ENCODE measurements at regions not wholly inside any gene's neighbourhood (a gene's known extent, or its start where the extent isn't known, plus 50 kb on each side); places are given as distances from the start of the nearest gene placed in this dataset.

DNA sequence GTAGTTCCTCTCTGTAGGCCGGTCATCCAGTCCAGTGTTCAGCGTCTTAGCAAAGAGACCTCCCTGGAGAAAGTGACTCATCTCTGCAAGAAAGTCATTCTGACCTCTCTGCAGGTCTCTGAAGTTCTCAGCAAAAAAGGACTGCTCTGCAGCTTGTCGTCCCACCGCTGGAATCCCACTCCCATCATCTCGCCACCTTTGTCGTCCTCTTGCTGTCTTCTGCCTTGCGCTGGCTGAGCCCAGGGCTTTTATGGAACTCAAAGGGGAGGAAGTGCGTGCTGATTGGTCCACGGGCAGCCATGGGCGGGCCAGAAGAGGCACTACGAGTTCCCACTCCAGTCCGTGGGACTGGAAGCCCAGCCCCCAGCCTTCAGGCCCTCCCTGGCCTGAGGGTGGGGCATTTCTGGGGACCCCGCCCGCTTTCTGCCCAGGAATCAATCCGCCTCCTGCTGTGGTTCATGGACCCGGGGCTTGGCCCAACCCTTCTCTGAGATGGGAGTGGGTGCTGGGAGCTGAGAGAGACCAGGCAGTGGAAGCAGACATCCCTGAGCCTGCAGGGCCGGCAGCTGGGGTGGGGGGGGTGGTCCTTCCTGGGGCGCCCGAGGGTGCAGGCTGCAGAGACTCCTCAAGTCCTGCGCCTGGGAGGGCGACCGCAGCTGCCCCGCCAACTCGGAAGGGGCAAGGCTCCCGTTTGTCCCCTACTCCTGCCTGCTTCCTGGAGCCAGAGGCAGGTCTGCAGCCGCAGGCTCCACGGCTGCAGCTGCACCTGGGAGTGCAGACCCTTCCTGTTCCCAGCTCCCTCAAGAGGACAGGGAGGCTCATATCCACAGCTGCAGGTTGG, 660.7 kb upstream of the RAB6C start:
- no peak for DNase-seq

DNA sequence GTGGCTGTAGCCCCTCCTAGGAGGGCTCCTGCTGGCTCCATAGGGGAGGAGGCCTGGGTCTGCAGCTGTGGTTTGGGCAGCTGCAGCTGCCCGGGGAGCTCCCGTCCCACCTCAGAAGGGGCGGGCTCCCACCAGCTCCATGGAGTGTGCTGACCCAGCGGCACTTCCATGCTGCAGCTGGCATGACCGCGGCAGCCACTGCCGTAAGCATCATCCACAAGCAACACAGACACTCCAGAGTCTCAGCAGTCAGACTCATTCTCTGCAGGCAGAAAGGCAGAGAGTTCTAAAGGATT, 660.1 kb upstream of the RAB6C start:
- no peak for DNase-seq

- DNase-seq: no peak
Observed at GRCh38 chr2:129320288-129320687, 659.2 kb upstream of the RAB6C start.

DNA sequence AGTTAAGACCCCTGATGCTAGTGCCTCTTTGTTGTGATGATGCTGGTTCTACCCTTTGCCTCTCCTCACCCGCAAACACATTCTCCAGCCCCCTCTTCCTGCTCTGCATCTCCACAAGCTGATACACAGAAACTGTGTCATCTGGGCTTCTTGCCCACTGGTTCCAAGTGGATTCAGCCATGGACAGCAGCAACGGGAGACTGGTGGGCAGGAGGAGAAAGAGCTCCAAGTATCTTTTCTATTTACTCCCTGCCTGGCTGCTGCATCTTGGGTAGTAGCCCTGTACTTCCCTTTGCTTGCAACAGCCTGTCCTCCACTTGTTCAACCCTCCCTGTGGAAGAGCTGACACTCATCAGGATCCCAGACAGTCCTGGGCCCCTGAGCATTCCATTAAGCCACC, 655.1 kb upstream of the RAB6C start:
- DNase-seq: no peak

DNA sequence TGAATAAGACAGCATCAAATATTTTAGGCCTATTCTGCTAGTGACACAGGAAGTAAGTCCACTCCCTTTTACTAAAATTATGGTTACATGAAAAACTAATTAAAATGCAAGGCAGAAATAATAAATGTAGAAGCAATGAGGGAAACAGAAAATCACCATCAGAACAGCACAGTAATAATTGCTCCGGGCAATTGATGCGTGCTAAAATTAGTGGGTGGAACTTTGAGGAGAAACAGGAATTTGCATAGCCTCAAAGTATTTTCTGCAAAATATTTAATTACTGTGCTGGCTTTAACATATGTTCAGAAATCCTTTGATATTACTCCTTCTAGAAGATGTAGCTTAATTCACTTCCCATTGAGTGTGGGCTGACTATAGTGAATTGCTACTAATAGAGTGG, 654.3 kb upstream of the RAB6C start:
- DNase-seq: no peak

- DNase-seq: no peak
Observed at GRCh38 chr2:129329574-129329973, 649.9 kb upstream of the RAB6C start.

- DNase-seq: no peak
Observed at GRCh38 chr2:129330504-129330903, 649.0 kb upstream of the RAB6C start.

GRCh38 chr2:129331638-129332037, 647.8 kb upstream of the RAB6C start:
- DNase-seq: no peak

DNA sequence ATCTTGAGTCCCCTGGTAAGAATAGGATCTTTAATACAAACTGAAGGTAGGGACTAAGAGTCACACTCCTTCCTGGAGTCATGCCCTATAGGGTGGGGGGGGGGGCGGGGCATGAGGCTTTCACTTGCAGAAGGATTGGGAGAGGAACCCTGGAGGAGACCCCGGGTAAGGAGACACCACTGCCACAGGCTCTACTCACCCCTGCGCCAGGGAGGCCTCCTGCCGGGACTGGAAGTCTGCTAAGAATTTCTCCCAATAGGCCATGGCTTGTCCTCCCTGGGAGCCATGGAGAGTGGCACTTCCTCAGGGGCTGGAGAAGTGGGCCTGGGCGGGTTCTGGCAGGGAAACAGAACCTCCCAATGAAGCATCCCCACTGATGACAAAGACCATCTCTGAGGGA, 645.3 kb upstream of the RAB6C start:
- no peak for DNase-seq

DNA sequence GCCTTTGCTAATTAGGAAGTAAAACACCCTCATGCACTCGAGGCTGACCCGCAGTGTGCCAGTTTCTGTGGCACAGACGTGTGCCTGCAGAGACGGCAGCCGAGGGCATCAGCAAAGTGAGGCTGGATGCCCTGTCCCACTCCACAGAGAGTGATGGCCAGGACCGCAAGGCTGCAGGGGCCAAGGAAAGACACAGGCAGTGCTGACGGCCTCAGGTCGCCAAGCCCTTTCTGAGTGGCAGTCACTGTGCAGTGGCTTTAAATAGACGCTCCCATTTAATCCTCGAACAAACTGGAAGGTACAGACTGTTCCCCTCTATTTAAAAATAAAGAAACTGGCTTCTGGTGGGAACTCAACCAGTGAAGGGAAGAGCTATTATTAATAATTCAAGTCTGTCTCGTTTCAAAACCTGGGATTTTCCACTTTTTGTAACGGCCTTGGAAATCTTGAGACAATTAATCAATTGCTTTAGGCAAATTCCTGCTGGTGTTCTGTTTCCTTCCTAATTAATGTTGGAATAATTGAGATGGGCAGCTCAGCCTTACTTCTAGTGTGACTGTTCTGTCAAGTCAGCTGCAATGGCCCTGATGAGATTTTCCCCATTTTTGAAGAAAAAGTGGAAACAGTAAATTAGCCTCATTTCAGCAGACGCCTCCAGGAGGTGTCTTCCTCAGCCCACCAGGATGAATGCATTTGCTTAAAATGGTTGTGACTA, 644.6 kb upstream of the RAB6C start:
- DNase-seq: no peak

GRCh38 chr2:129336276-129336675, 643.2 kb upstream of the RAB6C start:
- DNase-seq: no peak

DNA sequence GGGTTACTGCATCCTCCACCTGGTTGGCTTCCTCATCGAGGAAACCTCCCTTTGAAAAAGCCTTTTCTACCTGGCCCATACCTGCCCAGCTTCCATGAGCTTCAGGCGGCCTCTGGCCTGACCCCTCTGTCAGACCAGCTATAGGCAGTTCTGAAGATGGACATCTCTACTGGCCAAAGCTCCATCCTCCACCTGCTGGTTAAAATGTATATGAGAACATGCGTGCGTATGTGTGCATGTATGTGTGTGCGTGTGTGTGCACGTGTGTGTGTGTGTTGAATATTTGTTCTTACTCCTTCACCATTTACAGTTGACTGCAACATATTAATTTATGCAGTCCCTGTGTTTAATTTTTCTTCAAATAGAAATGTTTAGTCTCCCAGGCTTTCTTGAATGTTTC, 642.4 kb upstream of the RAB6C start:
- DNase-seq: no peak

DNA sequence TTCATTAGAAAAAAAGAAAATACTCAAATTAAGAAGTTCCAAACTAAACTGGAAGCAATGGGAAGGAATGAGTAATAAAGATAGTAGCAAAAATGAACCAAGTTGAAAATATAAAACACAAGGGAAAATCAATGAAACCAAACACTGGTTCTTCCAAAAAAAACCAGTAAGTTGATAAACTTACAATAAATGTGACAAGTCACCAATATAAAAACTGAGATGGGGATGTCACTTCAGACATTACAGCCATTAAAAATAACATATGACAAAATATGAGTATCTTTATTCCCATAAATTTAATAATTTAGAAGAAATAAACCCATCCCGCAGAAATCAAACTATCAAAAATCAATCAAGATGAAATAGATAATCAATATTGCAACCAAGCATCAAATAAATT, 633.9 kb upstream of the RAB6C start:
- no peak for DNase-seq

- no peak for DNase-seq
Observed at GRCh38 chr2:129347486-129348217, 631.8 kb upstream of the RAB6C start.

DNA sequence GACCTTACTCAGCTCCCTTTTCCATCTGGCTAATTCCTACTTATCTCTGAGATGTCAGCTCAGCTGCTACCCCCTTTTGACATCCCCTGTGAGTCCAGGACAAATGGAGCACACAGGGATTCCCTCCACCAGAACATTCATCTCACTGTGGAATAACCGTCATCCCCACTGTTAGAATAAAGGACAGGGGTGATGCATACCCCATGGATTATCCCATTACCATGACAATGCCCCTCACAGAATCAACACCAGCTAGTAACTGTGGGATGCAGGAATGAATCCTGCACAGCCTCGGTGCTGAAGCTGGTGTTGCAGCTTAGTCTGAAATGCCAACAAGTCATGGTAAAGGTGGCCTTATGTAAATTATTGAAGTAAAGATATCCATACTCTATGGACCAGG, 624.8 kb upstream of the RAB6C start:
- no peak for DNase-seq

DNA sequence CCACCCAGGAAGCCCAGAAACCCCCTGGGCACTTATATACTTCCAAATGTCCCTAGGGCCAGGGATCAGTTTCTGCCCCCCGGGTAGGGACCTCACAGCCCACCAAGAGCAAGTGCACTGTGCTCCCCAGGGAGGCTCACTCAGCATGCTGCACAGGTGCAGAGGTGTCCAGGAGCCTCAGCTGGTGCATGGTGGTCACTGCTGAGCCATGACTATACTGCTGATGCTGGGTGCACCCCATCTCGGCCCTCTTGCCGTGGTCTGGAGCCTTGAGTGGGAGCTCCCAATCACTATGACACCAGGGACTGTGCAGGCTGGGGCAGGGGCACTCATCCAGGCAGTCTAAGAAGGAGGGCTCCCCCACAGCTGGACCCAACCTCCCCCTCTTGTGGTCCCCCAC, 617.8 kb upstream of the RAB6C start:
- DNase-seq: no peak

- no peak for DNase-seq
Observed at GRCh38 chr2:129366263-129366662, 613.2 kb upstream of the RAB6C start.

GRCh38 chr2:129367107-129367506, 612.4 kb upstream of the RAB6C start:
- no peak for DNase-seq

- no peak for DNase-seq
Observed at GRCh38 chr2:129369437-129369836, 610.0 kb upstream of the RAB6C start.

- DNase-seq: no peak
Observed at GRCh38 chr2:129374452-129374851, 605.0 kb upstream of the RAB6C start.

DNA sequence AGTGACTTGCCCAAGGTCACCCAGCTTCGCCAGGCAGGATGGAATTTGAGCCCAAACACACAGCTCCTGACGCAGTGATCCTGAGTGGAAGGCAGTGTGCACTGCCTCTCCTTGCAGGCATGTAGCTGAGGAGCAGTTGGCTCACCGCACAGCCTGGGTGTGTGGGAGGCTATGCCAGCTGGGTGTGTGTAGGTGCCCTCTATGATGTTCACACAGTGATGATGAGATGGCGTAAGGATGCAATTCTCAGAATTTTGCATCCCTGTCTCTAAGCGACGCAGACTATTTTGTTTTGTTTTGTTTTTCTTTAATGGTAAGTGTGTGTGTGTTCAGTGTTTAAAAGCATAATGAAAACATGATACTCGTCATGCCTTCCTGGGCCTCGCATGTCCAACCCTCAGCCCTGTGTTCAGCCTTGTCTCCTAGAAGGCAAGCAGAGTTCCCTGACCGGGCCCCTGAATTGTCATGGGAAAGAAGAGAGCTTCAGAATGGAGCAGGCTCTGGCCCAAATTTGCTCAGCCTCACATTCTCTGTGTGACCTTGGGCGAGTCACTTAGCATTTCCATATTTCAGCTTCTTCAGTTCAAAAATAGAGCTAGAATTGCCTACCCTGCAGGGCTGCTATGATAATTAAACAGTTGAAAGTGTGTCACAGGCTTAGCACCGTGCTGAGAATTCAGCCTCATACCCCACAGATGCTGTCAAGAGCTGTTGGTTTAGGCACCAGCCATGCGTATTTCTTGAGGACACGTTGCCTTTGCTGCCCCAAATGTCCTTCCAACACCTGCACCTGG, 603.6 kb upstream of the RAB6C start:
- DNase-seq: no peak

GRCh38 chr2:129376426-129377077, 602.9 kb upstream of the RAB6C start:
- no peak for DNase-seq

All from left kidney (tissue), 1 donor.